ENCODE measurements at regions not wholly inside any gene's neighbourhood (a gene's known extent, or its start where the extent isn't known, plus 50 kb on each side); places are given as distances from the start of the nearest gene placed in this dataset.

- TF ChIP-seq REST (IDR thresholded peaks at IDR 0.05), result no peak
- no peak for TF ChIP-seq E2F6 (IDR thresholded peaks at IDR 0.05; ENCODE audit: borderline replicate concordance, low read depth)
- TF ChIP-seq CTCF (IDR thresholded peaks at IDR 0.05), result no peak
- TF ChIP-seq POLR2AphosphoS2 (conservative IDR thresholded peaks at IDR 0.05; ENCODE audit: low read length), result no peak
- no peak for TF ChIP-seq MAFK (IDR thresholded peaks at IDR 0.05; ENCODE audit: partially characterized antibody)
- no peak for TF ChIP-seq POLR2A (IDR thresholded peaks at IDR 0.05; ENCODE audit: low read length)
- TF ChIP-seq JUN (IDR thresholded peaks at IDR 0.05), result no peak
- TF ChIP-seq CBX2 (IDR thresholded peaks at IDR 0.05; ENCODE audit: borderline replicate concordance, low read depth), result no peak
- no peak for TF ChIP-seq USF2 (IDR thresholded peaks at IDR 0.05)
- TF ChIP-seq ELK1 (IDR thresholded peaks at IDR 0.05; ENCODE audit: low read depth, low read length), result no peak
- no peak for TF ChIP-seq SMC3 (IDR thresholded peaks at IDR 0.05)
- TF ChIP-seq EHMT2 (IDR thresholded peaks at IDR 0.05; ENCODE audit: low read depth), result no peak
- TF ChIP-seq EP300 (IDR thresholded peaks at IDR 0.05), result no peak
Measured at GRCh38 chr2:108171657-108172056, 68.1 kb upstream of the SULT1C3 start.
